ENCODE measurements at regions not wholly inside any gene's neighbourhood (a gene's known extent, or its start where the extent isn't known, plus 50 kb on each side); places are given as distances from the start of the nearest gene placed in this dataset.

DNA sequence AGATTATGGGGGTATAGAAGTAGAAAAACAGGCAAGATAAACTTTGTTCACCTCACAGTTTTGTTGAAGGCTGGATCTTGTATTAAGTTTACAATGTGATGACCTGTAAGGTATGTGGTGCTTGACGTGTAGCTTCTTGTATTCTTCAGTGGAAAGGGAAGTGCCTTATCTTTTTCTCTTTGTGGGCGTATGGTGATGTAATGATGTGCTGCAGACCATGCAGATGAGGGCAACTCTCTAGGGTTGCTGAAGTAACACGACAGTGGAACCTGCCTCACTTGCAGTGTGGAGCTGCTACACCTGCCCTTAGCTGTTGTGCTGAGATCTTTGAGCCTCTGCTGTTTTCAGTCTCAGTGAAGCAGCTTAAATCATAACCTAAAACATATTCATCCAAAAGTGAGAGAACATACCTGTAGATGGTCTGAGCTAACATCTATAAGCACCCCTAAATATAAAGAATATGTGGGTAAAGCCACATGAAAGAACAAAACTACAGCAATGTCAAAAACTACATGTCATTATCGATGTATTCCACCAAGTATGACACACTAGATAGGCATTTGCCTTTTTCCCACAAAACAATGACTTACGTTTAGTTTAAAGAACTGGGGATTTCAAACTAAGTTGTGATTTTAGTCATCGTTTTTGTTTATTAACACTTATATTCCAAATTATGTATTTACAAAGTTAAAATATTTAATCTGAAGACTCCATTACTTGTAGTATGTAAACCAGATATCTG is 1144.1 kb downstream of the CNTNAP5 start (continued):
- TF ChIP-seq, protein P1, sequence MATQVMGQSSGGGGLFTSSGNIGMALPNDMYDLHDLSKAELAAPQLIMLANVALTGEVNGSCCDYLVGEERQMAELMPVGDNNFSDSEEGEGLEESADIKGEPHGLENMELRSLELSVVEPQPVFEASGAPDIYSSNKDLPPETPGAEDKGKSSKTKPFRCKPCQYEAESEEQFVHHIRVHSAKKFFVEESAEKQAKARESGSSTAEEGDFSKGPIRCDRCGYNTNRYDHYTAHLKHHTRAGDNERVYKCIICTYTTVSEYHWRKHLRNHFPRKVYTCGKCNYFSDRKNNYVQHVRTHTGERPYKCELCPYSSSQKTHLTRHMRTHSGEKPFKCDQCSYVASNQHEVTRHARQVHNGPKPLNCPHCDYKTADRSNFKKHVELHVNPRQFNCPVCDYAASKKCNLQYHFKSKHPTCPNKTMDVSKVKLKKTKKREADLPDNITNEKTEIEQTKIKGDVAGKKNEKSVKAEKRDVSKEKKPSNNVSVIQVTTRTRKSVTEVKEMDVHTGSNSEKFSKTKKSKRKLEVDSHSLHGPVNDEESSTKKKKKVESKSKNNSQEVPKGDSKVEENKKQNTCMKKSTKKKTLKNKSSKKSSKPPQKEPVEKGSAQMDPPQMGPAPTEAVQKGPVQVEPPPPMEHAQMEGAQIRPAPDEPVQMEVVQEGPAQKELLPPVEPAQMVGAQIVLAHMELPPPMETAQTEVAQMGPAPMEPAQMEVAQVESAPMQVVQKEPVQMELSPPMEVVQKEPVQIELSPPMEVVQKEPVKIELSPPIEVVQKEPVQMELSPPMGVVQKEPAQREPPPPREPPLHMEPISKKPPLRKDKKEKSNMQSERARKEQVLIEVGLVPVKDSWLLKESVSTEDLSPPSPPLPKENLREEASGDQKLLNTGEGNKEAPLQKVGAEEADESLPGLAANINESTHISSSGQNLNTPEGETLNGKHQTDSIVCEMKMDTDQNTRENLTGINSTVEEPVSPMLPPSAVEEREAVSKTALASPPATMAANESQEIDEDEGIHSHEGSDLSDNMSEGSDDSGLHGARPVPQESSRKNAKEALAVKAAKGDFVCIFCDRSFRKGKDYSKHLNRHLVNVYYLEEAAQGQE (IDR thresholded peaks at IDR 0.05; ENCODE audit: unreplicated experiment) = no peak
- TF ChIP-seq, protein P2, sequence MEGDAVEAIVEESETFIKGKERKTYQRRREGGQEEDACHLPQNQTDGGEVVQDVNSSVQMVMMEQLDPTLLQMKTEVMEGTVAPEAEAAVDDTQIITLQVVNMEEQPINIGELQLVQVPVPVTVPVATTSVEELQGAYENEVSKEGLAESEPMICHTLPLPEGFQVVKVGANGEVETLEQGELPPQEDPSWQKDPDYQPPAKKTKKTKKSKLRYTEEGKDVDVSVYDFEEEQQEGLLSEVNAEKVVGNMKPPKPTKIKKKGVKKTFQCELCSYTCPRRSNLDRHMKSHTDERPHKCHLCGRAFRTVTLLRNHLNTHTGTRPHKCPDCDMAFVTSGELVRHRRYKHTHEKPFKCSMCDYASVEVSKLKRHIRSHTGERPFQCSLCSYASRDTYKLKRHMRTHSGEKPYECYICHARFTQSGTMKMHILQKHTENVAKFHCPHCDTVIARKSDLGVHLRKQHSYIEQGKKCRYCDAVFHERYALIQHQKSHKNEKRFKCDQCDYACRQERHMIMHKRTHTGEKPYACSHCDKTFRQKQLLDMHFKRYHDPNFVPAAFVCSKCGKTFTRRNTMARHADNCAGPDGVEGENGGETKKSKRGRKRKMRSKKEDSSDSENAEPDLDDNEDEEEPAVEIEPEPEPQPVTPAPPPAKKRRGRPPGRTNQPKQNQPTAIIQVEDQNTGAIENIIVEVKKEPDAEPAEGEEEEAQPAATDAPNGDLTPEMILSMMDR (conservative IDR thresholded peaks at IDR 0.05; ENCODE audit: low read depth in 2 of 2) = no peak
- no peak for TF ChIP-seq EZH2phosphoT487 (IDR thresholded peaks at IDR 0.05; ENCODE audit: unreplicated experiment)
- no peak for TF ChIP-seq CREB1 (CRISPR knock-in tag; IDR thresholded peaks at IDR 0.05; ENCODE audit: low read depth)
- no peak for TF ChIP-seq JUNB (IDR thresholded peaks at IDR 0.05; ENCODE audit: unreplicated experiment)

DNA sequence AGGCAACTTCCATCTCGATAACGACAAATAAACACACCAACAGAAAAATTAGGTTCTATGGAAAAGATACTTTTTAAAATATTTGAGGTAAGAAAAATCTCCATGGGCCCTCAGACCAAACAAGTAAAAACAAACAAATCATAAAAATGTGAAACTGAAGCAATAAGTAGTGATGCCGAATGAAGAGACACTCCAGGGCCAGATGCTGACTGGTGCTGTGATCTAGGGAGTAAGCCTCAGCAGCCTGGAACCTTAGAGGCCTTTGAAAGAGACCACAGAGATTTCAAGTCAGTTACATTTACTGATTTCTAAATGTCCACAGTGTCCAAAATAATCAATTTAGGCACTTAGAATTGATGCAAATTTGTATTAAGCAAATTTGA is 1144.7 kb downstream of the CNTNAP5 start:
- peaks cover 4% of the 10 kb centered on the region; the same call in 1 of the 3 replicates for H3K4me1 Mint-ChIP-seq
- Histone ChIP-seq H3K36me3 (ENCODE audit: insufficient read depth) (no peaks in the 10 kb centered on the region), H3K4me2 (no peak overlapping the region), H3K79me2 (replicated peaks; ENCODE audit: insufficient read depth) (no peaks in the 10 kb centered on the region), H2AFZ (no peak overlapping the region), H3F3A (replicated peaks; ENCODE audit: low read depth) (no peaks in the 10 kb centered on the region), H4K20me1 (replicated peaks; ENCODE audit: insufficient read depth) (no peaks in the 10 kb centered on the region), H3K27ac (ENCODE audit: low read depth) (no peak overlapping the region), H3K9me2 (ENCODE audit: insufficient read depth) (no peaks in the 10 kb centered on the region), H3K27me3 (ENCODE audit: insufficient read depth) (no peaks in the 10 kb centered on the region), H3K4me1 (ENCODE audit: insufficient read depth) (no peaks in the 10 kb centered on the region), H3K4me3 (no peak overlapping the region)
- no peak overlapping the region for H3K27ac Mint-ChIP-seq
- no peak overlapping the region for H3K4me3 Mint-ChIP-seq
- H3K27me3 Mint-ChIP-seq (ENCODE audit: insufficient read depth, low read depth, poor library complexity) = peaks cover 2% of the 10 kb centered on the region
- ATAC-seq = no peak
- TF ChIP-seq, protein P2 (conservative IDR thresholded peaks at IDR 0.05; ENCODE audit: low read depth in 2 of 2) = no peak
- TF ChIP-seq JUNB (IDR thresholded peaks at IDR 0.05; ENCODE audit: unreplicated experiment) (no peak), POLR2AphosphoS5 (IDR thresholded peaks at IDR 0.05; ENCODE audit: low read depth) (no peak), ZNF114 (CRISPR knock-in tag; IDR thresholded peaks at IDR 0.05) (no peak), CREB1 (CRISPR knock-in tag; IDR thresholded peaks at IDR 0.05; ENCODE audit: low read depth) (no peak), EZH2phosphoT487 (IDR thresholded peaks at IDR 0.05; ENCODE audit: unreplicated experiment) (no peak), ZNF331 (CRISPR knock-in tag; IDR thresholded peaks at IDR 0.05; ENCODE audit: low read depth) (no peak)
- TF ChIP-seq, protein P1 (IDR thresholded peaks at IDR 0.05; ENCODE audit: unreplicated experiment) = no peak
- no peak for DNase-seq (ENCODE audit: low spot score)
- peaks cover 15% of the 10 kb centered on the region for H3K9me3 Mint-ChIP-seq
- peaks cover 13% of the 10 kb centered on the region; the same call in 2 of the 3 replicates for H3K36me3 Mint-ChIP-seq (ENCODE audit: low read depth)
